H9 (cell line): ENCODE measurements at regions not wholly inside any gene's neighbourhood (a gene's known extent, or its start where the extent isn't known, plus 50 kb on each side); places are given as distances from the start of the nearest gene placed in this dataset.

Experiments used
- DNase-seq: peaks from one replicate; pipeline ENCODE4 v3.0.0-alpha.2; 2017
- H2AFZ ChIP-seq: one replicate; pipeline ENCODE4 v1.6.1; 2013; ENCODE audit warnings: mild to moderate bottlenecking, low read length, control low read depth, moderate library complexity
- H2AK5ac ChIP-seq: 2 replicates; pipeline ENCODE4 v1.6.1; 2013; ENCODE audit warnings: low read length, control low read depth, mixed read lengths; ENCODE audit not compliant: insufficient read length
- H2BK120ac ChIP-seq: one replicate; pipeline ENCODE4 v1.6.1; 2013; ENCODE audit warnings: low read depth, mild to moderate bottlenecking, low read length, control low read depth, inconsistent platforms; ENCODE audit not compliant: poor library complexity, severe bottlenecking
- H2BK12ac ChIP-seq: 2 replicates; pipeline ENCODE4 v1.6.1; 2013; ENCODE audit warnings: low read length, control low read depth, mixed read lengths, low read depth; ENCODE audit not compliant: insufficient read length
- H2BK15ac ChIP-seq: 2 replicates; pipeline ENCODE4 v1.6.1; 2013; ENCODE audit warnings: low read depth, low read length, control low read depth
- H2BK20ac ChIP-seq: one replicate; pipeline ENCODE4 v1.6.1; 2013; ENCODE audit warnings: low read depth, mild to moderate bottlenecking, low read length, control low read depth, inconsistent platforms; ENCODE audit not compliant: poor library complexity, severe bottlenecking
- H2BK5ac ChIP-seq: 2 replicates; pipeline ENCODE4 v1.6.1; 2013; ENCODE audit warnings: low read length, control low read depth, mixed read lengths; ENCODE audit not compliant: insufficient read length
- H3K14ac ChIP-seq: 2 replicates; pipeline ENCODE4 v1.6.1; 2013; ENCODE audit warnings: low read length, control low read depth; ENCODE audit not compliant: insufficient read depth
- H3K18ac ChIP-seq: 2 replicates; pipeline ENCODE4 v1.6.1; 2013; ENCODE audit warnings: low read depth, mild to moderate bottlenecking, mixed read lengths, low read length, control low read depth; ENCODE audit not compliant: insufficient read length
- H3K23ac ChIP-seq: 2 replicates; pipeline ENCODE4 v1.6.1; 2013; ENCODE audit warnings: low read length, control low read depth, mixed read lengths, low read depth; ENCODE audit not compliant: insufficient read length
- H3K23me2 ChIP-seq: 2 replicates; pipeline ENCODE4 v1.6.1; 2013; ENCODE audit warnings: low read depth, mild to moderate bottlenecking, mixed read lengths, low read length, control low read depth; ENCODE audit not compliant: insufficient read length, poor library complexity, severe bottlenecking
- H3K27ac ChIP-seq: 2 replicates; pipeline ENCODE4 v1.5.1; 2013; ENCODE audit warnings: low read length, control low read depth, mixed read lengths, low read depth; ENCODE audit not compliant: insufficient read length
- H3K27me3 ChIP-seq: 2 replicates; pipeline ENCODE4 v1.6.1; 2013; ENCODE audit warnings: low read length, control low read depth, inconsistent platforms; ENCODE audit not compliant: insufficient read depth
- H3K4ac ChIP-seq: 2 replicates; pipeline ENCODE4 v1.6.1; 2013; ENCODE audit warnings: low read depth, mild to moderate bottlenecking, control low read depth, inconsistent platforms, low read length, moderate library complexity
- H3K4me1 ChIP-seq: 2 replicates; pipeline ENCODE4 v1.6.1; 2013; ENCODE audit warnings: low read length, control low read depth, inconsistent platforms; ENCODE audit not compliant: insufficient read depth
- H3K4me2 ChIP-seq: 2 replicates; pipeline ENCODE4 v1.6.1; 2013; ENCODE audit warnings: low read length, control low read depth, mixed read lengths; ENCODE audit not compliant: insufficient read length, insufficient read depth
- H3K56ac ChIP-seq: 2 replicates; pipeline ENCODE4 v1.6.1; 2013; ENCODE audit warnings: low read depth, mild to moderate bottlenecking, mixed read lengths, low read length, control low read depth; ENCODE audit not compliant: insufficient read length
- H3K79me1 ChIP-seq: 2 replicates; pipeline ENCODE4 v1.6.1; 2013; ENCODE audit warnings: low read depth, mild to moderate bottlenecking, moderate library complexity, low read length, control low read depth, inconsistent platforms; ENCODE audit not compliant: insufficient read depth, poor library complexity, severe bottlenecking
- H3K79me2 ChIP-seq: 2 replicates; pipeline ENCODE4 v1.6.1; 2013; ENCODE audit warnings: low read length, control low read depth, inconsistent platforms; ENCODE audit not compliant: insufficient read depth
- H3K9ac ChIP-seq: 2 replicates; pipeline ENCODE4 v1.6.1; 2013; ENCODE audit warnings: low read length, control low read depth, mixed read lengths; ENCODE audit not compliant: insufficient read length; ENCODE audit errors: extremely low read depth
- H3K9me3 ChIP-seq: one replicate; pipeline ENCODE4 v1.6.1; 2013; ENCODE audit warnings: low read depth, low read length, inconsistent platforms; ENCODE audit not compliant: control insufficient read depth
- H3T11ph ChIP-seq: one replicate; pipeline ENCODE4 v1.6.1; 2013; ENCODE audit warnings: mild to moderate bottlenecking, low read length, control low read depth, inconsistent platforms
- H4K20me1 ChIP-seq: one replicate; pipeline ENCODE4 v1.6.1; 2013; ENCODE audit not compliant: control insufficient read depth, insufficient read length, insufficient read depth
- H4K5ac ChIP-seq: 2 replicates; pipeline ENCODE4 v1.6.1; 2013; ENCODE audit warnings: low read depth, mild to moderate bottlenecking, mixed read lengths, low read length, control low read depth; ENCODE audit not compliant: insufficient read length
- H4K8ac ChIP-seq: replicated peaks from 2 replicates; pipeline ENCODE4 v1.6.1; 2013; ENCODE audit warnings: low read length, control low read depth, mixed read lengths, low read depth; ENCODE audit not compliant: insufficient read length
- H4K91ac ChIP-seq: 2 replicates; pipeline ENCODE4 v1.6.1; 2013; ENCODE audit warnings: low read depth, mild to moderate bottlenecking, moderate library complexity, mixed read lengths, low read length, control low read depth; ENCODE audit not compliant: insufficient read length
- H3K27ac Mint-ChIP-seq, 3 experiments: 2 replicates in 2 of 3; 3 replicates in 1 of 3; pipeline ENCODE4 v1.8.0; 2020 to 2021; ENCODE audit warnings: mixed read lengths in 3 of 3, mild to moderate bottlenecking in 1 of 3, moderate library complexity in 1 of 3
- H3K27me3 Mint-ChIP-seq: 2 replicates; pipeline ENCODE4 v1.8.0; 2021; ENCODE audit warnings: low read depth, mild to moderate bottlenecking, moderate library complexity, mixed read lengths
- H3K36me3 Mint-ChIP-seq, 3 experiments: 2 replicates in 2 of 3; 3 replicates in 1 of 3; pipeline ENCODE4 v1.8.0; 2020 to 2021; ENCODE audit warnings: low read depth in 3 of 3, mixed read lengths in 3 of 3; ENCODE audit not compliant: insufficient read depth in 1 of 3
- H3K4me1 Mint-ChIP-seq, 2 experiments: 2 replicates each; pipeline ENCODE4 v1.8.0; 2020; ENCODE audit warnings: mixed read lengths in 2 of 2
- H3K4me3 Mint-ChIP-seq, 2 experiments: 2 replicates in 1 of 2; 3 replicates in 1 of 2; pipeline ENCODE4 v1.8.0; 2020 to 2021; ENCODE audit warnings: mild to moderate bottlenecking in 2 of 2, mixed read lengths in 2 of 2, moderate library complexity in 1 of 2
- H3K9me3 Mint-ChIP-seq, 2 experiments: 2 replicates in 1 of 2; 3 replicates in 1 of 2; pipeline ENCODE4 v1.8.0; 2020; ENCODE audit warnings: mild to moderate bottlenecking in 2 of 2, mixed read lengths in 2 of 2, moderate library complexity in 1 of 2
- WGBS: extraction: QIAGEN DNeasy Blood & Tissue Kit; methylation state at CpG from one replicate; pipeline ENCODE4 v1.1.7; 2013; ENCODE audit warnings: missing lambda C conversion rate, low lambda C conversion rate, mixed read lengths; ENCODE audit not compliant: insufficient read length; ENCODE audit errors: extremely low coverage; 5-methylcytosine and 5-hydroxymethylcytosine counted together
- TF ChIP-seq, protein P1 (sequence below): fragments of 200-600 bp; sonication (generic); conservative IDR thresholded peaks from 3 replicates; pipeline ENCODE4 v1.8.0; 2021; ENCODE audit warnings: antibody characterized with exemption, mild to moderate bottlenecking

- H3K27ac Mint-ChIP-seq: peak overlapping the region in 1 of 3 experiments; percentile 91; a peak in 2 of 7 replicates
- H4K20me1 ChIP-seq: no peaks in the 10 kb centered on the region
- no peak overlapping the region for H3K9ac ChIP-seq
- TF ChIP-seq, protein P1, sequence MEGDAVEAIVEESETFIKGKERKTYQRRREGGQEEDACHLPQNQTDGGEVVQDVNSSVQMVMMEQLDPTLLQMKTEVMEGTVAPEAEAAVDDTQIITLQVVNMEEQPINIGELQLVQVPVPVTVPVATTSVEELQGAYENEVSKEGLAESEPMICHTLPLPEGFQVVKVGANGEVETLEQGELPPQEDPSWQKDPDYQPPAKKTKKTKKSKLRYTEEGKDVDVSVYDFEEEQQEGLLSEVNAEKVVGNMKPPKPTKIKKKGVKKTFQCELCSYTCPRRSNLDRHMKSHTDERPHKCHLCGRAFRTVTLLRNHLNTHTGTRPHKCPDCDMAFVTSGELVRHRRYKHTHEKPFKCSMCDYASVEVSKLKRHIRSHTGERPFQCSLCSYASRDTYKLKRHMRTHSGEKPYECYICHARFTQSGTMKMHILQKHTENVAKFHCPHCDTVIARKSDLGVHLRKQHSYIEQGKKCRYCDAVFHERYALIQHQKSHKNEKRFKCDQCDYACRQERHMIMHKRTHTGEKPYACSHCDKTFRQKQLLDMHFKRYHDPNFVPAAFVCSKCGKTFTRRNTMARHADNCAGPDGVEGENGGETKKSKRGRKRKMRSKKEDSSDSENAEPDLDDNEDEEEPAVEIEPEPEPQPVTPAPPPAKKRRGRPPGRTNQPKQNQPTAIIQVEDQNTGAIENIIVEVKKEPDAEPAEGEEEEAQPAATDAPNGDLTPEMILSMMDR: no peak
- no peak overlapping the region for H2AFZ ChIP-seq
- no peak overlapping the region for H3K18ac ChIP-seq
- no peak overlapping the region for H2AK5ac ChIP-seq
- H3K9me3 Mint-ChIP-seq: peaks cover 0 to under 1% of the 10 kb centered on the region in 2 experiments; a peak in 2 of 5 replicates
- peaks cover 18% of the 10 kb centered on the region for H3K27me3 Mint-ChIP-seq
- no peak overlapping the region for H3K4me2 ChIP-seq
- no peak overlapping the region for H3K23ac ChIP-seq
- H3K79me1 ChIP-seq: no peaks in the 10 kb centered on the region
- H3K27me3 ChIP-seq: no peaks in the 10 kb centered on the region
- H3K4me3 Mint-ChIP-seq: no peak overlapping the region
- no peak overlapping the region for H4K5ac ChIP-seq
- no peak overlapping the region for H3K14ac ChIP-seq
- H4K91ac ChIP-seq: no peak overlapping the region
- H3K4me1 Mint-ChIP-seq: no peaks in the 10 kb centered on the region
- H3K27ac ChIP-seq: no peak overlapping the region
- H2BK20ac ChIP-seq: no peak overlapping the region
- no CpG with 5 or more reads among the region's 17 CpGs for WGBS
- H2BK120ac ChIP-seq: no peak overlapping the region
- DNase-seq: no peak
- H4K8ac ChIP-seq: no peak overlapping the region
- H3K36me3 Mint-ChIP-seq: no peaks in the 10 kb centered on the region; a peak in 1 of 7 replicates
- no peak overlapping the region for H2BK12ac ChIP-seq
- no peak overlapping the region; the same call in 1 of the 2 replicates for H3K4ac ChIP-seq
- H2BK15ac ChIP-seq: no peak overlapping the region
- no peak overlapping the region for H3T11ph ChIP-seq
- no peaks in the 10 kb centered on the region for H3K4me1 ChIP-seq
- H3K79me2 ChIP-seq: no peaks in the 10 kb centered on the region
- H3K23me2 ChIP-seq: no peaks in the 10 kb centered on the region
- H3K56ac ChIP-seq: no peak overlapping the region
- no peak overlapping the region for H2BK5ac ChIP-seq
- H3K9me3 ChIP-seq: no peaks in the 10 kb centered on the region
Measured at GRCh38 chr2:239669899-239670460, 269.2 kb upstream of the HDAC4 start.
